ENCODE measurements at regions not wholly inside any gene's neighbourhood (a gene's known extent, or its start where the extent isn't known, plus 50 kb on each side); places are given as distances from the start of the nearest gene placed in this dataset.

DNA sequence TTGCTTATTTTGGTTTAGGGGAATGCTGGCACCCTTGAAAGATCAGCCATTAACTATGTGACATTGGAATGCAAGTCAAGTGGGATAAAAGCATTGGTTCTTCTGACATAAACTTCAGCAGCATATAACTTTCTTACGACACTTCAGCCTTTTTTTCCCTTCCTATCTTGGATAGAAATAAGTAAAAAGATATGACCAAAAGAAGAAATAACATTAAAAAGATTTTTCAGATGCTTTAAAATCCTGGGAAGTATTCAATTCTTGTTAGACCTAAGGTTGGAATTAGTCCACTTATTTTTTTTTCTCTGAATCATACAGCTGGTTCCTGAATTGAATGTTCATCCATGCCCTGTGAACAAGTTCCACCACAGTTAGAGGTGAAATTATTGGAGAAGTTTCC is 85.6 kb upstream of the TSPAN8 start:
- Histone ChIP-seq H3K27ac (ENCODE audit: low read depth in 2 of 2, low read length in 2 of 2) (no peak overlapping the region), H3K4me3 (ENCODE audit: low read length in 2 of 2) (no peak overlapping the region), H3K36me3 (ENCODE audit: control insufficient read depth in 2 of 2, insufficient read depth in 2 of 2, low read length in 2 of 2) (no peaks in the 10 kb centered on the region), H3K4me1 (ENCODE audit: control insufficient read depth in 2 of 2, insufficient read depth in 2 of 2, low read length in 2 of 2) (no peaks in the 10 kb centered on the region), H3K27me3 (ENCODE audit: control insufficient read depth in 2 of 2, insufficient read depth in 2 of 2, low read length in 2 of 2) (no peaks in the 10 kb centered on the region), H3K9me3 (ENCODE audit: control insufficient read depth in 2 of 2, low read length in 2 of 2) (peaks cover 0 to 3% of the 10 kb centered on the region in 2 donors), H3K9ac (ENCODE audit: low read depth in 1 of 2, low read length in 2 of 2) (no peak overlapping the region)

DNA sequence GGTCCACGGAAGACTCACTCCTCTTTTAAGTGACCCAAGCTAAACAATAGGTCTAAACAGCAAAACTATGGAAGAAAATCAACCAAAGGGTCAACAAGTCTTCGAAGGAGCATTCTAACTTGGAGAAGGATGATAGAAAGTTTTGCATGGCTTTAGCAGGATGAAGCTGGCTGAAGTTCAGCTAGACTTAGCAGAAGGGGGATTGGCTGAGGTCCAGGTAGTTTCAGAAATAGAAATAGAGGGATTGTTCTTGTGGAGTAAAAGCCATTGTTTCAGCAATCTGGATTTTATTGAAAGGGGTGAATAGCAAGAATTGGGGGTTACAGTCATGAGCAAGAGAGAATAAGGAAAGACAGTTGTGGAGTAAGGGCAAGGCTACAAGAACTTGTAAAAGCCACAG is 84.7 kb upstream of the TSPAN8 start:
- Histone ChIP-seq H3K4me1 (ENCODE audit: control insufficient read depth in 2 of 2, insufficient read depth in 2 of 2, low read length in 2 of 2) (no peaks in the 10 kb centered on the region), H3K27ac (ENCODE audit: low read depth in 2 of 2, low read length in 2 of 2) (no peak overlapping the region)

DNA sequence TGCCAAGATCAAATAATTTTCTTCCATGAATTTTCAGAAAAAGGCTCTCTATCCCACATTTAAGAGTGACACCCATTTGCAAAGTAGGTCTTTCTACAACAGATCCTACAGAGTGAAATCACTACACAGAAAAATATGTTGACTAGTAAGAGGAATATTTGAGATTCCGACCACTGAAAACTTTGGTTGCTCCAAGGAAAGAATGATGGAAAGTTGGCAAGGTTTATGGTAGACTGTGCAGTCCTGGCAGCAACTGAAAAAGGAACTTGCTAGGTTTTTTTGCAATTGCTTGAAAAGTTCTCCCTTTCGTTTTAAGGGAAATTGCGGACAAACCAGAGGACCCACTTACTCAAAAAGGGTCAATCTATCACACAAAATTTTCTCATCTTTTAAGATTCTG is 83.1 kb upstream of the TSPAN8 start:
- no peaks in the 10 kb centered on the region for H3K27me3 ChIP-seq (ENCODE audit: control insufficient read depth in 2 of 2, insufficient read depth in 2 of 2, low read length in 2 of 2)
- no peaks in the 10 kb centered on the region for H3K36me3 ChIP-seq (ENCODE audit: control insufficient read depth in 2 of 2, insufficient read depth in 2 of 2, low read length in 2 of 2)
- no peak overlapping the region for H3K4me3 ChIP-seq (ENCODE audit: low read length in 2 of 2)
- no peak overlapping the region for H3K27ac ChIP-seq (ENCODE audit: low read depth in 2 of 2, low read length in 2 of 2)
- no peaks in the 10 kb centered on the region for H3K9me3 ChIP-seq (ENCODE audit: control insufficient read depth in 2 of 2, low read length in 2 of 2)
- H3K9ac ChIP-seq (ENCODE audit: low read depth in 1 of 2, low read length in 2 of 2), result no peak overlapping the region
- H3K4me1 ChIP-seq (ENCODE audit: control insufficient read depth in 2 of 2, insufficient read depth in 2 of 2, low read length in 2 of 2), result no peaks in the 10 kb centered on the region

More for the DNA sequence above, 84.7 kb upstream of the TSPAN8 start:
- Histone ChIP-seq H3K4me3 (ENCODE audit: low read length in 2 of 2) (no peak overlapping the region), H3K36me3 (ENCODE audit: control insufficient read depth in 2 of 2, insufficient read depth in 2 of 2, low read length in 2 of 2) (no peaks in the 10 kb centered on the region), H3K9me3 (ENCODE audit: control insufficient read depth in 2 of 2, low read length in 2 of 2) (no peaks in the 10 kb centered on the region), H3K27me3 (ENCODE audit: control insufficient read depth in 2 of 2, insufficient read depth in 2 of 2, low read length in 2 of 2) (no peaks in the 10 kb centered on the region), H3K9ac (ENCODE audit: low read depth in 1 of 2, low read length in 2 of 2) (no peak overlapping the region)

DNA sequence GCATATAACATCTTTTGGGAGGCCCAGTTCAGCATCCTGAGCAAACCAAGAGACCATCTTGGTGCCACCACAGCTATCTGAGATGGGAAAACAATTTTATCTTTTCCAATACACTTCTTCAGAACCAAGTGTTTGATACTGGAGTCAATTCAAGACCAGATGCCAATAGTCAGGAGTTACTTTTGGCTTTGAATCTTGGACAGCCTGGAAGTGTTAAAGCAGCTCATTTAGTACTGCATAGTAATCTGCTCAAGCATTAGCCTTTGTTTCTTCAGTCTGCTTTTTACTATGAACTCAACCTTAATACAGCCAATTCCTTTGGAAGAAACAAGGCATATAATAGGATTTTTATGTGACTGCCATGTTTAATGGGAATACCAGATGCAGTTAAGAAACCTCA is 81.9 kb upstream of the TSPAN8 start:
- no peaks in the 10 kb centered on the region for H3K27me3 ChIP-seq (ENCODE audit: control insufficient read depth in 2 of 2, insufficient read depth in 2 of 2, low read length in 2 of 2)
- H3K4me3 ChIP-seq (ENCODE audit: low read length in 2 of 2), result no peak overlapping the region
- H3K9me3 ChIP-seq (ENCODE audit: control insufficient read depth in 2 of 2, low read length in 2 of 2), result no peaks in the 10 kb centered on the region
- no peaks in the 10 kb centered on the region for H3K36me3 ChIP-seq (ENCODE audit: control insufficient read depth in 2 of 2, insufficient read depth in 2 of 2, low read length in 2 of 2)
- no peak overlapping the region for H3K27ac ChIP-seq (ENCODE audit: low read depth in 2 of 2, low read length in 2 of 2)
- H3K4me1 ChIP-seq (ENCODE audit: control insufficient read depth in 2 of 2, insufficient read depth in 2 of 2, low read length in 2 of 2), result no peaks in the 10 kb centered on the region
- H3K9ac ChIP-seq (ENCODE audit: low read depth in 1 of 2, low read length in 2 of 2), result no peak overlapping the region

DNA sequence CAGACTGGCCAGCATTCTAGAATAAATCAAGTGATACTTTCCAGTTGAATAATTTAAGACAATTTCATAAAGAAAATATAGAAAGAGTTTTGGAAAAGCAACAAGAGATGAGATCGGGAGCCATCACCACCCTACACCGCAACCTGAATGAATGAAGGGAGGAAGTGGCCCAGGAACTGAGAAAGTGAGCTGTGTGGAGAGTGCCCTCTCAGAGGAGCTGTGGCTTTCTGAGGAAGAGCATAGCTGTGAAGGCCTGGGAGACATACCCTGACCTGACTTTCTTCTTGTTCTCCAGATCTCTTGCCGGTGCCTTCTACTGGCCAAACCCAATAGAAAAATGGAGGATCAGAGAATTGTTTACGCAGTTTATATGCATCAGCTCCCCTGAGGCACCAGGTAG is 79.3 kb upstream of the TSPAN8 start:
- H3K4me3 ChIP-seq (ENCODE audit: low read length in 2 of 2), result no peak overlapping the region

DNA sequence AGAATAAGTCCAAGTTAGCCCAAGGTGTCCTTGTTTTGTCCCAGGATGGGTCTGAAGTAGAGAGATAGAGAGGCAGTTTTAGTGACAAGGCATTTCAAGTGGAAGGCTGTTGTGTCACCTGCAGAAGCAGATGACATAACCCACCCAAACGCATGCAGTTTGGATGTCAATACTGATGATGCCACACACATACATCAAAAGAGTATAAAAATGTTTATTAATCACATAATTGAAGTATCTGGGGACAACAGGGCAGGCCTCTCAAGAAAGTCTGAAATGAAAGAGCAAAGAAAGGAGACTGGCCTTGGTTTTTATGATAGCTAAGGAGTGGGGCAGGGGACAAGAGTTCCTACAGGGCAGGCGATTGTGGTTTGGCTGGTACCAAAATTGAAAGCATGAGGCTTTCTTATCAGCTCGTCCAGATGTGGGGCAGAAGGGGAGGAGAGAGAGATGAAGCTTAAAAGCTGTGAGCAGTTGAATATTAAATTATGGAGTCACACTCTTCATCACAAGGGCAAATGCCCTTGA is 78.4 kb upstream of the TSPAN8 start:
- H3K4me3 ChIP-seq (ENCODE audit: low read length in 2 of 2), result no peak overlapping the region
- no peaks in the 10 kb centered on the region for H3K36me3 ChIP-seq (ENCODE audit: control insufficient read depth in 2 of 2, insufficient read depth in 2 of 2, low read length in 2 of 2)
- H3K9ac ChIP-seq (ENCODE audit: low read depth in 1 of 2, low read length in 2 of 2), result no peak overlapping the region
- H3K27ac ChIP-seq (ENCODE audit: low read depth in 2 of 2, low read length in 2 of 2), result no peak overlapping the region
- H3K4me1 ChIP-seq (ENCODE audit: control insufficient read depth in 2 of 2, insufficient read depth in 2 of 2, low read length in 2 of 2), result no peaks in the 10 kb centered on the region
- no peaks in the 10 kb centered on the region for H3K27me3 ChIP-seq (ENCODE audit: control insufficient read depth in 2 of 2, insufficient read depth in 2 of 2, low read length in 2 of 2)
- H3K9me3 ChIP-seq (ENCODE audit: control insufficient read depth in 2 of 2, low read length in 2 of 2), result no peaks in the 10 kb centered on the region

More for the DNA sequence above, 79.3 kb upstream of the TSPAN8 start:
- no peaks in the 10 kb centered on the region for H3K9me3 ChIP-seq (ENCODE audit: control insufficient read depth in 2 of 2, low read length in 2 of 2)
- H3K27ac ChIP-seq (ENCODE audit: low read depth in 2 of 2, low read length in 2 of 2), result no peak overlapping the region
- H3K36me3 ChIP-seq (ENCODE audit: control insufficient read depth in 2 of 2, insufficient read depth in 2 of 2, low read length in 2 of 2), result no peaks in the 10 kb centered on the region
- H3K27me3 ChIP-seq (ENCODE audit: control insufficient read depth in 2 of 2, insufficient read depth in 2 of 2, low read length in 2 of 2), result no peaks in the 10 kb centered on the region
- H3K9ac ChIP-seq (ENCODE audit: low read depth in 1 of 2, low read length in 2 of 2), result no peak overlapping the region
- no peaks in the 10 kb centered on the region for H3K4me1 ChIP-seq (ENCODE audit: control insufficient read depth in 2 of 2, insufficient read depth in 2 of 2, low read length in 2 of 2)

DNA sequence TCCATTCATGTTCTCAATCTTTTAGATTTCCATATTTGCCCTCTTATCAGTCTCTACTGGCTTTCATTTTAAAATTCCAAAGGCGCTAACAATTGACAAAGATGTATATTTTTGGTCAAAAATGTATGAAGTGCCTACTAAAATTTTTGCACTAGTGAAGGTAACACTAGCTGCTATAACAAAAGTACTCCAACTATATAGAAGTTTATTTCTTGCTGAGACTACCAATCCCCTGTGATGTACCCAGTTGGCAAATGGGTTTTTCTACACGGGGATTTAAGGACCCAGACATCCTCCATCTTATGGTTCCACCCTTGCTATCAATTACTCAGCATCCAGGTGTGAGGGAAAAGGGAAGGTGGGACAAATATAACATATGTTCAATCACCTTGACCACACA is 75.3 kb upstream of the TSPAN8 start:
- Histone ChIP-seq H3K27ac (ENCODE audit: low read depth in 2 of 2, low read length in 2 of 2) (no peak overlapping the region), H3K9ac (ENCODE audit: low read depth in 1 of 2, low read length in 2 of 2) (no peak overlapping the region), H3K36me3 (ENCODE audit: control insufficient read depth in 2 of 2, insufficient read depth in 2 of 2, low read length in 2 of 2) (no peaks in the 10 kb centered on the region), H3K9me3 (ENCODE audit: control insufficient read depth in 2 of 2, low read length in 2 of 2) (no peaks in the 10 kb centered on the region), H3K4me3 (ENCODE audit: low read length in 2 of 2) (no peak overlapping the region), H3K4me1 (ENCODE audit: control insufficient read depth in 2 of 2, insufficient read depth in 2 of 2, low read length in 2 of 2) (no peaks in the 10 kb centered on the region), H3K27me3 (ENCODE audit: control insufficient read depth in 2 of 2, insufficient read depth in 2 of 2, low read length in 2 of 2) (no peaks in the 10 kb centered on the region)

DNA sequence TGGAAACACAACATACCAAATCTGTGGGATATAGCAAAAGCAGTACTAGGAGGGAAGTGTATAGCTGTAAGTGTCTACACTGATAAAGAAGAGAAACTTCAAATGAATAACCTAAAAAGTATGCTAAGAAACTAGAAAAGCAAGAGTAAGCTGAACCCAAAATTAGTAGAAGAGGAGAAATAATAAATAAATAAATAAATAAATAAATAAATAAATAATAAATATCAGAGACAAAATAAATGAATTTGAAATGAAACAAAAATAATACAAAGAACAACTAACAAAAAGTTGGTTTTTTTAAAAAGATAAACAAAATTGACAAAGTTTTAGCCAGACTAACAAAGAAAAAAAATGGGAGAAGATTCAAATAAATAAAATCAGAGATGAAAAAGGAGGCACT is 72.7 kb upstream of the TSPAN8 start:
- no peak overlapping the region for H3K9ac ChIP-seq (ENCODE audit: low read depth in 1 of 2, low read length in 2 of 2)
- H3K4me1 ChIP-seq (ENCODE audit: control insufficient read depth in 2 of 2, insufficient read depth in 2 of 2, low read length in 2 of 2), result no peaks in the 10 kb centered on the region
- H3K27me3 ChIP-seq (ENCODE audit: control insufficient read depth in 2 of 2, insufficient read depth in 2 of 2, low read length in 2 of 2), result no peaks in the 10 kb centered on the region
- no peaks in the 10 kb centered on the region for H3K9me3 ChIP-seq (ENCODE audit: control insufficient read depth in 2 of 2, low read length in 2 of 2)
- no peak overlapping the region for H3K4me3 ChIP-seq (ENCODE audit: low read length in 2 of 2)
- no peaks in the 10 kb centered on the region for H3K36me3 ChIP-seq (ENCODE audit: control insufficient read depth in 2 of 2, insufficient read depth in 2 of 2, low read length in 2 of 2)
- no peak overlapping the region for H3K27ac ChIP-seq (ENCODE audit: low read depth in 2 of 2, low read length in 2 of 2)

DNA sequence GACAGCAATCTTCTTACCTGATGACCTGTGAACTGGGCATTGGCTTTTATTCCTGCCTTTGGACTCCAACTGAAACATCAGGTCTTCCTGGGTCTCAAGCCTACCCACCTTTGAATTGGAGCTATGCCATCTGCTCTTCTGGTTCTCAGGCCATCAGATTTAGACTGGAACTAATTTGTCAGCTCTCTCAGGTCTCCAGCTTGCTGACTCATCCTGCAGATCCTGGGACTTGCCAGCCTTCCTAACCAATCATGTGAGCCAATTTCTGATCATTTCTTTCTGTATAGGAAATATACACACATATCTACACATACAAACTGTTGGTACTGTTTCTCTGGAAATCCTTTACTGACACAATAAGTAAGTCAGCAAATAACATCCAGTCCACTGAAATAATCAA is 65.3 kb upstream of the TSPAN8 start:
- Histone ChIP-seq H3K27ac (ENCODE audit: low read depth in 2 of 2, low read length in 2 of 2) (no peak overlapping the region), H3K9me3 (ENCODE audit: control insufficient read depth in 2 of 2, low read length in 2 of 2) (no peaks in the 10 kb centered on the region), H3K36me3 (ENCODE audit: control insufficient read depth in 2 of 2, insufficient read depth in 2 of 2, low read length in 2 of 2) (no peaks in the 10 kb centered on the region), H3K9ac (ENCODE audit: low read depth in 1 of 2, low read length in 2 of 2) (no peak overlapping the region), H3K27me3 (ENCODE audit: control insufficient read depth in 2 of 2, insufficient read depth in 2 of 2, low read length in 2 of 2) (no peaks in the 10 kb centered on the region), H3K4me1 (ENCODE audit: control insufficient read depth in 2 of 2, insufficient read depth in 2 of 2, low read length in 2 of 2) (no peaks in the 10 kb centered on the region), H3K4me3 (ENCODE audit: low read length in 2 of 2) (no peak overlapping the region)

DNA sequence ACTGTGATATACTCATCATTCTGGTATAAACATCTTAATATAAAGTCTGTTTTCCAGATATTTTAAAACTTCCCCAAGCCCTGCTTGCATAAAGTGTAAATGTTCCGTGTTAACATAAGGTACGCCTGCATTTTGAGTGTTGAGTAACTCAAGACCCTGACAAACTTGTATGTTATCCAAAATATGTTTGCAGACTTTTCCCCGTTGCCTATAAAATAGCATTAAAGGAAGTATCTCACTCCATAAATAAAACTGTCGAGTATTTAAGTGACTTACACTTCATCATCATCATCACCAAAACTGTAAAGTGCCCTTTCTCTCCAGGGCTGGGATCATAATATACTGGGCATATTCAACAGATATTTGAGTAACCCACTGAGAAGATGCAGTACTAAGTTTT is 64.6 kb upstream of the TSPAN8 start:
- H3K4me3 ChIP-seq (ENCODE audit: low read length in 2 of 2), result no peak overlapping the region
- H3K27me3 ChIP-seq (ENCODE audit: control insufficient read depth in 2 of 2, insufficient read depth in 2 of 2, low read length in 2 of 2), result no peaks in the 10 kb centered on the region
- no peaks in the 10 kb centered on the region for H3K9me3 ChIP-seq (ENCODE audit: control insufficient read depth in 2 of 2, low read length in 2 of 2)
- no peaks in the 10 kb centered on the region for H3K36me3 ChIP-seq (ENCODE audit: control insufficient read depth in 2 of 2, insufficient read depth in 2 of 2, low read length in 2 of 2)
- no peaks in the 10 kb centered on the region for H3K4me1 ChIP-seq (ENCODE audit: control insufficient read depth in 2 of 2, insufficient read depth in 2 of 2, low read length in 2 of 2)
- no peak overlapping the region for H3K9ac ChIP-seq (ENCODE audit: low read depth in 1 of 2, low read length in 2 of 2)
- H3K27ac ChIP-seq (ENCODE audit: low read depth in 2 of 2, low read length in 2 of 2), result no peak overlapping the region

DNA sequence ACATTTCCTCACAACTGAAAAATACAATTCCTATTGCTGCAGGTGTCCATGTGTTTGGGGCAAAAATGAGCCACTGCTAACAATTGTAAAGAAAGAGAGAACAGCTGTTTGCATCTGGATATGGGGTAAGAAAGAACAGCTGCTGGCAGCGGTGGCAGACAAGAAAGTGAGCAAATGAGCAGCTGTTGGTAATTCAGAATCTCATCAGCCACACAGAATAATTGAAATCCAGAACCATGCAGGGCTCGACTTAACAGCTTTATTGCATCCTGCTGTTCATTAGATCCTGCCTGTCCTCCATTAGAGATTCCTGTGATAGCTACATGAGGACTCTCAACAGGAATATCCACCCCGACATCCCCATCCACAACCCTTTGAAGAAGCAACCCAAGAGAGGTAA is 62.5 kb upstream of the TSPAN8 start:
- Histone ChIP-seq H3K27me3 (ENCODE audit: control insufficient read depth in 2 of 2, insufficient read depth in 2 of 2, low read length in 2 of 2) (no peaks in the 10 kb centered on the region), H3K4me3 (ENCODE audit: low read length in 2 of 2) (no peak overlapping the region), H3K4me1 (ENCODE audit: control insufficient read depth in 2 of 2, insufficient read depth in 2 of 2, low read length in 2 of 2) (peaks cover 7 to 15% of the 10 kb centered on the region in 2 donors), H3K9me3 (ENCODE audit: control insufficient read depth in 2 of 2, low read length in 2 of 2) (no peaks in the 10 kb centered on the region), H3K27ac (ENCODE audit: low read depth in 2 of 2, low read length in 2 of 2) (no peak overlapping the region), H3K36me3 (ENCODE audit: control insufficient read depth in 2 of 2, insufficient read depth in 2 of 2, low read length in 2 of 2) (no peaks in the 10 kb centered on the region), H3K9ac (ENCODE audit: low read depth in 1 of 2, low read length in 2 of 2) (no peak overlapping the region)
